Right cardiac atrium (tissue), 5 donors: ENCODE measurements at regions not wholly inside any gene's neighbourhood (a gene's known extent, or its start where the extent isn't known, plus 50 kb on each side); places are given as distances from the start of the nearest gene placed in this dataset.
A peak's percentile ranks its signal among the peaks of the same experiment; 100 is the strongest.
"Not testable (repeated sequence)": the region's sequence is repeated elsewhere in the genome, so short reads cannot be mapped to it uniquely, and the experiment has no call there.

Source experiments
- ATAC-seq, 2 donors: fragments of 200-7000 bp; cut with Tn5 transposase; one replicate each; pipeline versions ENCODE4 v1.8.0 to v1.9.1; 2020; ENCODE audit warnings: moderate library complexity in 2 of 2, mild to moderate bottlenecking in 1 of 2
- DNase-seq, 3 donors: peaks; one replicate each; pipeline ENCODE4 v3.0.0-alpha.2; 2020
- H3K27ac ChIP-seq: one replicate; pipeline ENCODE4 v1.5.1; 2013; ENCODE audit warnings: mild to moderate bottlenecking, low read length, control low read depth, moderate library complexity
- H3K27me3 ChIP-seq: one replicate; pipeline ENCODE4 v1.6.1; 2013; ENCODE audit not compliant: control insufficient read depth, insufficient read depth
- H3K4me1 ChIP-seq: one replicate; pipeline ENCODE4 v1.6.1; 2013; ENCODE audit warnings: low read length; ENCODE audit not compliant: control insufficient read depth, insufficient read depth
- H3K4me3 ChIP-seq: one replicate; pipeline ENCODE4 v1.5.1; 2013; ENCODE audit warnings: low read length, control low read depth
- H3K9me3 ChIP-seq: one replicate; pipeline ENCODE4 v1.6.1; 2013; ENCODE audit warnings: low read length; ENCODE audit not compliant: control insufficient read depth
- WGBS: extraction: QIAGEN DNeasy Blood & Tissue Kit; methylation state at CpG from one replicate; pipeline ENCODE4 v1.1.7; 2013; 5-methylcytosine and 5-hydroxymethylcytosine counted together
- intact Hi-C, 4 donors: fragments of 100-400 bp; cut with DNase I; formaldehyde crosslinking; loops; one replicate each; pipeline versions ENCODE4 v1.11.0 to v1.14.0; 2022 to 2023
- donor health status: healthy with polysubstance abuse.
- donor health status: DM: no; HTN: yes; CAD: no.
- donor health status: DM: no; HTN: no; CAD: no.
- donor health status: DM: no; HTN: yes; CAD: no; lungs with severe emphysema.
- donor health status: DM: yes; HTN: yes; CAD: no.

DNA sequence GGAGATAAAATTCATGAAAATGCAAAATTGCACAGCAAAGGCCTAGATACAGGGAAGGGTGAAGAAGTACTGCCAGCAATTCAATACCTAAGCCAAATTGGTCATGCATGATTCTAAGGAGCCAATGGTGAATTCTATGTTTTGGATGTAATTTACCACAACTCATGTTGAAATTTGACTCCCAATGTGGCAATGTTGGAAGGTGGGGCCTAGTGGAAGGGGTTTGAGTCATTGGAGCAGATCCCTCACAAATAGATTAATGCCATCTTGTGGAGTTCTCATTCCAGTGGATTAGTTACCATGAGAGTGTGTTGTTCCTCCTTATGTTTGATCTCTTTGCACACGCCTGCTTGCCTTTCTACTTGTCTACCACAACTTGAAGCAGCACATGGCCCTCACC, 194.0 kb upstream of the ALG10 start:
- 69% methylated on average over 1 of the region's 1 CpG for WGBS
- intact Hi-C loops = no loop called here

GRCh38 chr12:33830070-33830469, 192.2 kb upstream of the ALG10 start:
- ATAC-seq = no peak

More for the DNA sequence above, 194.0 kb upstream of the ALG10 start:
- DNase-seq = no peak
- no peak overlapping the region for H3K27ac ChIP-seq
- no peak for ATAC-seq
- no peaks in the 10 kb centered on the region for H3K27me3 ChIP-seq
- no peak overlapping the region for H3K4me3 ChIP-seq
- H3K4me1 ChIP-seq = no peaks in the 10 kb centered on the region
- H3K9me3 ChIP-seq = no peaks in the 10 kb centered on the region

GRCh38 chr12:33832900-33833299, 189.4 kb upstream of the ALG10 start:
- Histone ChIP-seq H3K27me3 (no peaks in the 10 kb centered on the region), H3K27ac (no peak overlapping the region), H3K9me3 (no peaks in the 10 kb centered on the region), H3K4me1 (no peaks in the 10 kb centered on the region), H3K4me3 (no peak overlapping the region)
- intact Hi-C loops = no loop called here
- WGBS = 49% methylated on average over 3 of the region's 3 CpGs
- no peak for DNase-seq
- ATAC-seq = no peak

More at GRCh38 chr12:33830070-33830469, 192.2 kb upstream of the ALG10 start:
- Histone ChIP-seq H3K27ac (no peak overlapping the region), H3K27me3 (no peaks in the 10 kb centered on the region), H3K9me3 (no peaks in the 10 kb centered on the region), H3K4me3 (no peak overlapping the region), H3K4me1 (no peaks in the 10 kb centered on the region)
- 81% methylated on average over 2 of the region's 2 CpGs for WGBS
- no peak for DNase-seq
- intact Hi-C loops = no loop called here

DNA sequence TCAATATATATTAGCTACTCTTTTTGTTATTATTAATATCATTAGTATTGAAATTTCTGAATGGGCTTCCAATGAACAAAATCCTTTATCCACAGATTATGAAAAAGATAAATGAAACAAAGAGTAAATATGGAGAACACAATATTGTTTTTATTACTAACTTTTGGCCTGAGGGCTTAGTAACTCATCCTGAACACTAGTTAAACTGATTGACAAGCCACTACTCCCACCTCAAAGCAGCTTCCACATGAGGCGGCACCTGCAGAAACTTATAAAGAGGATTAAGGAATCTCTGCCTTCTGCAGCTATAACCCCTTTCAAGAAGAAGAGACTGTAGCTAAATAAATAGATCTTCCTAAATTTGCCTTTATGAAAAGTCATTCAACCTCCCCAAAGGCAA, 187.6 kb upstream of the ALG10 start:
- intact Hi-C loops = no loop called here
- no peak overlapping the region for H3K4me3 ChIP-seq
- no peaks in the 10 kb centered on the region for H3K27me3 ChIP-seq
- WGBS = 74% methylated on average over 1 of the region's 1 CpG
- no peaks in the 10 kb centered on the region for H3K4me1 ChIP-seq
- H3K9me3 ChIP-seq = no peaks in the 10 kb centered on the region
- ATAC-seq (no peak), DNase-seq (no peak)
- H3K27ac ChIP-seq = no peak overlapping the region

- no peak overlapping the region for H3K27ac ChIP-seq
- H3K4me1 ChIP-seq = no peaks in the 10 kb centered on the region
- no peaks in the 10 kb centered on the region for H3K27me3 ChIP-seq
- H3K9me3 ChIP-seq = no peaks in the 10 kb centered on the region
- intact Hi-C loops = no loop called here
- no peak for DNase-seq
- no peak for ATAC-seq
- WGBS = 48% methylated on average over 1 of the region's 1 CpG
- no peak overlapping the region for H3K4me3 ChIP-seq
Measured at GRCh38 chr12:33876618-33877017, 145.7 kb upstream of the ALG10 start.

- 73% methylated on average over 3 of the region's 3 CpGs for WGBS
- no peak overlapping the region for H3K27ac ChIP-seq
- no peak for DNase-seq
Measured at GRCh38 chr12:33892425-33892824, 129.9 kb upstream of the ALG10 start.

DNA sequence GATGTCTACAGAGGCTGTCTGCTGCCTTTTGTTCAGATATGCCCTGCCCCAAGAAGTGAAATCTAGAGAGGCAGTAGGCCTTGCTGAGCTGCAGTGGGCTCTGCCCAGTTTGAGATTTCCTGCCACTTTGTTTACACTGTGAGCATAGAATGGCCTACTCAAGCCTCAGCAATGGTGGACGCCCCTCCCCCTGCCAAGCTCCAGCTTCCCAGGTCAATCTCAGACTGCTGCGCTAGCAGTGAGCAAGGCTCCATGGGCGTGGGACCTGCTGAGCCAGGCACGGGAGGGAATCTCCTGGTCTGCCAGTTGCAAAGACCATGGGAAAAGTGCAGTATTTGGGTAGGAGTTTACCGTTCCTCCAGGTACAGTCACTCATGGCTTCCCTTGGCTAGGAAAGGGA, 101.8 kb upstream of the ALG10 start:
- H3K9me3 ChIP-seq, H3K27ac ChIP-seq, ATAC-seq, intact Hi-C loops, H3K4me1 ChIP-seq, H3K27me3 ChIP-seq, H3K4me3 ChIP-seq: not testable (repeated sequence)
- 79% methylated on average over 5 of the region's 5 CpGs for WGBS
- DNase-seq = peak in 1 of 3 donors; percentile 36

More at GRCh38 chr12:33892425-33892824, 129.9 kb upstream of the ALG10 start:
- no peaks in the 10 kb centered on the region for H3K4me1 ChIP-seq
- intact Hi-C loops = no loop called here
- H3K9me3 ChIP-seq = no peaks in the 10 kb centered on the region
- H3K27me3 ChIP-seq = no peaks in the 10 kb centered on the region
- no peak overlapping the region for H3K4me3 ChIP-seq
- no peak for ATAC-seq

GRCh38 chr12:33926095-33926494, 96.2 kb upstream of the ALG10 start:
- DNase-seq (no peak), ATAC-seq (no peak)
- intact Hi-C loops = no loop called here
- no peak overlapping the region for H3K4me3 ChIP-seq
- no peaks in the 10 kb centered on the region for H3K27me3 ChIP-seq
- WGBS = 67% methylated on average over 3 of the region's 3 CpGs
- no peak overlapping the region for H3K27ac ChIP-seq
- no peaks in the 10 kb centered on the region for H3K9me3 ChIP-seq
- H3K4me1 ChIP-seq = no peaks in the 10 kb centered on the region

GRCh38 chr12:33937669-33938068, 84.6 kb upstream of the ALG10 start:
- intact Hi-C loops, H3K9me3 ChIP-seq, H3K4me1 ChIP-seq, H3K27me3 ChIP-seq, H3K4me3 ChIP-seq, H3K27ac ChIP-seq, DNase-seq, ATAC-seq: not testable (repeated sequence)
- 65% methylated on average over 1 of the region's 1 CpG for WGBS

GRCh38 chr12:33942172-33942571, 80.1 kb upstream of the ALG10 start:
- H3K4me3 ChIP-seq = no peak overlapping the region
- no peaks in the 10 kb centered on the region for H3K9me3 ChIP-seq
- H3K27me3 ChIP-seq = no peaks in the 10 kb centered on the region
- intact Hi-C loops = no loop called here
- no peak overlapping the region for H3K27ac ChIP-seq
- ATAC-seq (no peak), DNase-seq (no peak)
- H3K4me1 ChIP-seq = no peaks in the 10 kb centered on the region
- WGBS = 58% methylated on average over 3 of the region's 3 CpGs

- 79% methylated on average over 3 of the region's 3 CpGs for WGBS
Measured at GRCh38 chr12:33944703-33945437, 77.4 kb upstream of the ALG10 start.

GRCh38 chr12:33945438-33945784, 76.9 kb upstream of the ALG10 start:
- Histone ChIP-seq H3K27ac (no peak overlapping the region), H3K4me3 (no peak overlapping the region), H3K9me3 (no peaks in the 10 kb centered on the region), H3K27me3 (no peaks in the 10 kb centered on the region), H3K4me1 (no peaks in the 10 kb centered on the region)
- 75% methylated on average over 6 of the region's 6 CpGs for WGBS
- intact Hi-C loops = no loop called here
- DNase-seq = no peak
- ATAC-seq = no peak

More at GRCh38 chr12:33944703-33945437, 77.4 kb upstream of the ALG10 start:
- no peaks in the 10 kb centered on the region for H3K9me3 ChIP-seq
- DNase-seq (no peak), ATAC-seq (no peak)
- H3K4me1 ChIP-seq = no peaks in the 10 kb centered on the region
- intact Hi-C loops = no loop called here
- no peak overlapping the region for H3K4me3 ChIP-seq
- H3K27me3 ChIP-seq = no peaks in the 10 kb centered on the region
- H3K27ac ChIP-seq = no peak overlapping the region
